GM06990 (cell line): ENCODE measurements at regions not wholly inside any gene's neighbourhood (a gene's known extent, or its start where the extent isn't known, plus 50 kb on each side); places are given as distances from the start of the nearest gene placed in this dataset.

Experiments
- DNase-seq: peaks from one replicate; pipeline ENCODE4 v3.0.0-alpha.2; 2011; ENCODE audit not compliant: insufficient read length; ENCODE audit errors: extremely low read depth
- H3K27me3 ChIP-seq: replicated peaks from 2 replicates; pipeline ENCODE4 v1.6.0; 2011; ENCODE audit warnings: low read length; ENCODE audit not compliant: control insufficient read depth, insufficient read depth
- H3K36me3 ChIP-seq: 2 replicates; pipeline ENCODE4 v1.5.1; 2011; ENCODE audit warnings: low read length; ENCODE audit not compliant: control insufficient read depth, insufficient read depth
- H3K4me3 ChIP-seq: replicated peaks from 2 replicates; pipeline ENCODE4 v1.5.1; 2011; ENCODE audit warnings: low read depth, mild to moderate bottlenecking, control low read depth, low read length
- TF ChIP-seq, protein P1 (sequence below): IDR thresholded peaks from 2 replicates; pipeline ENCODE4 v1.5.1; 2011; ENCODE audit warnings: low read length, control low read depth, mild to moderate bottlenecking, inconsistent platforms; ENCODE audit not compliant: insufficient read depth, poor library complexity, severe bottlenecking

DNA sequence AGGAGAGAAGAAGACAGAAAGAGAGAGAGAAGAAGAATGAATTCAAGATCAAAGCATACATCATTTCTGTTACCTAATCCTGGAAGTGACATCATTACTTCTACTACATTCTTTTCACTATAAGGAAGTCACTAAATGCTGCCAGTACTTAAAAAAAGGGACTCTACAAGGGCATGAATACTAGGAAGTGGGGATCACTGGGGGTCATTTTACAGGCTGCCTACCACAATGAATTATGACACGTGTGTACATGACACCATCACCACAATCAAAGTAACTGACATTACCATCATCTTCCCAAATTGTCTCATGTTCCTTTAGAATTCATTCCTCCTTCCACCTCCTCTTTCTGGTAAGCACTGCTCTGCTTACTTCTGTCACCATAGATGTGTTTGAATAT is 227.0 kb downstream of the CPE start:
- Histone ChIP-seq H3K36me3 (no peaks in the 10 kb centered on the region), H3K27me3 (no peaks in the 10 kb centered on the region), H3K4me3 (no peak overlapping the region)
- TF ChIP-seq, protein P1, sequence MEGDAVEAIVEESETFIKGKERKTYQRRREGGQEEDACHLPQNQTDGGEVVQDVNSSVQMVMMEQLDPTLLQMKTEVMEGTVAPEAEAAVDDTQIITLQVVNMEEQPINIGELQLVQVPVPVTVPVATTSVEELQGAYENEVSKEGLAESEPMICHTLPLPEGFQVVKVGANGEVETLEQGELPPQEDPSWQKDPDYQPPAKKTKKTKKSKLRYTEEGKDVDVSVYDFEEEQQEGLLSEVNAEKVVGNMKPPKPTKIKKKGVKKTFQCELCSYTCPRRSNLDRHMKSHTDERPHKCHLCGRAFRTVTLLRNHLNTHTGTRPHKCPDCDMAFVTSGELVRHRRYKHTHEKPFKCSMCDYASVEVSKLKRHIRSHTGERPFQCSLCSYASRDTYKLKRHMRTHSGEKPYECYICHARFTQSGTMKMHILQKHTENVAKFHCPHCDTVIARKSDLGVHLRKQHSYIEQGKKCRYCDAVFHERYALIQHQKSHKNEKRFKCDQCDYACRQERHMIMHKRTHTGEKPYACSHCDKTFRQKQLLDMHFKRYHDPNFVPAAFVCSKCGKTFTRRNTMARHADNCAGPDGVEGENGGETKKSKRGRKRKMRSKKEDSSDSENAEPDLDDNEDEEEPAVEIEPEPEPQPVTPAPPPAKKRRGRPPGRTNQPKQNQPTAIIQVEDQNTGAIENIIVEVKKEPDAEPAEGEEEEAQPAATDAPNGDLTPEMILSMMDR = no peak
- no peak for DNase-seq

DNA sequence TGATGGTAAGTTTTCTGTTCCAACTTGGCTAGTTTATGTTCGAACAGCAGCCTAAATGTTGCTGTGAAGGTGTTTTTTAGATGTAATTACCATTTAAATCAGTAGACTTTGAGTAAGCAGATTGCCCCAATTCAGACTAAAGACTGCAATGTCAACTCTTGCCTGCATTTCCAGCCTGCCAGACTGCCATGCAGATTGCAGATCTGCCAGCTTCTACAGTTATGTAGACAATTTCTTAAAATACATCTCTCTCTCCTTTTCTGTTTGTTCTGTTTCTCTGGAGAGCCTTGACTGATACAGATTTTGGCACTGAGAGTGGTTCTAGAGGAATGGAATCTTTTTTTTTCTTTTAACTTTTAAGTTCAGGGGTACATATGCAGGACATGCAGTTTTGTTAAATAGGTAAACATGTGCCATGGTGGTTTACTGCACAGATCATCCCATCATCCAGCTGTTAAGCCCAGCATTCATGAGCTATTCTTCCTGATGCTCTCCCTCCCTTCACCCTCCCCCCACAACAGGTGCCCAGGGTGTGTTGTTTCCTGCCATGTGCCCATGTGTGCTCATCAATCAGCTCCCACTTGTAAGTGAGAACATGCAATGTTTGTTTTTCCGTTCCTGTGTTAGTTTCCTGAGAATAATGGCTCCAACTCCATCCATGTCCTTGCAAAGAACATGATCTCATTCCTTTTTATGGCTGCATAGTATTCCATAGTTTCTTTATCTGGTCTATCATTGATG is 227.8 kb downstream of the CPE start:
- H3K27me3 ChIP-seq = no peaks in the 10 kb centered on the region
- no peak overlapping the region for H3K4me3 ChIP-seq
- TF ChIP-seq, protein P1 = no peak
- H3K36me3 ChIP-seq = no peaks in the 10 kb centered on the region
- DNase-seq = no peak

- TF ChIP-seq, protein P1 = no peak
- Histone ChIP-seq H3K4me3 (no peak overlapping the region), H3K36me3 (no peaks in the 10 kb centered on the region), H3K27me3 (no peaks in the 10 kb centered on the region)
- no peak for DNase-seq
Observed at GRCh38 chr4:165609653-165610052, 230.8 kb downstream of the CPE start.

GRCh38 chr4:165610679-165611437 is 232.1 kb downstream of the CPE start:
- Histone ChIP-seq H3K36me3 (no peaks in the 10 kb centered on the region), H3K27me3 (no peaks in the 10 kb centered on the region), H3K4me3 (no peak overlapping the region)
- TF ChIP-seq, protein P1 = no peak
- DNase-seq = no peak

GRCh38 chr4:165612936-165613335 is 234.1 kb downstream of the CPE start:
- TF ChIP-seq, protein P1 = no peak
- Histone ChIP-seq H3K27me3 (no peaks in the 10 kb centered on the region), H3K36me3 (no peaks in the 10 kb centered on the region), H3K4me3 (no peak overlapping the region)
- no peak for DNase-seq
